HUES64 (cell line): ENCODE measurements at regions not wholly inside any gene's neighbourhood (a gene's known extent, or its start where the extent isn't known, plus 50 kb on each side); places are given as distances from the start of the nearest gene placed in this dataset.
"Not testable (repeated sequence)": the region's sequence is repeated elsewhere in the genome, so short reads cannot be mapped to it uniquely, and the experiment has no call there.

Source experiments
- H3K27ac ChIP-seq: 2 replicates; pipeline ENCODE4 v1.7.0; 2013; ENCODE audit warnings: low read depth, low read length, inconsistent platforms
- H3K27me3 ChIP-seq: 2 replicates; pipeline ENCODE4 v1.6.1; 2013; ENCODE audit warnings: mild to moderate bottlenecking, low read length; ENCODE audit not compliant: insufficient read depth
- H3K36me3 ChIP-seq: 2 replicates; pipeline ENCODE4 v1.6.1; 2013; ENCODE audit warnings: mild to moderate bottlenecking, low read length; ENCODE audit not compliant: insufficient read depth
- H3K4me1 ChIP-seq: 2 replicates; pipeline ENCODE4 v1.6.1; 2013; ENCODE audit warnings: mild to moderate bottlenecking, low read length, moderate library complexity; ENCODE audit not compliant: insufficient read depth
- H3K4me3 ChIP-seq: 2 replicates; pipeline ENCODE4 v1.5.1; 2013; ENCODE audit warnings: mild to moderate bottlenecking, low read length, moderate library complexity
- H3K9ac ChIP-seq: 2 replicates; pipeline ENCODE4 v1.6.1; 2013; ENCODE audit warnings: mild to moderate bottlenecking, low read depth, low read length
- H3K9me3 ChIP-seq: 2 replicates; pipeline ENCODE4 v1.6.1; 2013; ENCODE audit warnings: low read depth, low read length; ENCODE audit not compliant: insufficient read depth
- WGBS: fragments of 150-250, 120-280 bp; methylation state at CpG from one replicate; pipeline ENCODE4 v1.1.7; 2013; ENCODE audit warnings: missing lambda C conversion rate; 5-methylcytosine and 5-hydroxymethylcytosine counted together

DNA sequence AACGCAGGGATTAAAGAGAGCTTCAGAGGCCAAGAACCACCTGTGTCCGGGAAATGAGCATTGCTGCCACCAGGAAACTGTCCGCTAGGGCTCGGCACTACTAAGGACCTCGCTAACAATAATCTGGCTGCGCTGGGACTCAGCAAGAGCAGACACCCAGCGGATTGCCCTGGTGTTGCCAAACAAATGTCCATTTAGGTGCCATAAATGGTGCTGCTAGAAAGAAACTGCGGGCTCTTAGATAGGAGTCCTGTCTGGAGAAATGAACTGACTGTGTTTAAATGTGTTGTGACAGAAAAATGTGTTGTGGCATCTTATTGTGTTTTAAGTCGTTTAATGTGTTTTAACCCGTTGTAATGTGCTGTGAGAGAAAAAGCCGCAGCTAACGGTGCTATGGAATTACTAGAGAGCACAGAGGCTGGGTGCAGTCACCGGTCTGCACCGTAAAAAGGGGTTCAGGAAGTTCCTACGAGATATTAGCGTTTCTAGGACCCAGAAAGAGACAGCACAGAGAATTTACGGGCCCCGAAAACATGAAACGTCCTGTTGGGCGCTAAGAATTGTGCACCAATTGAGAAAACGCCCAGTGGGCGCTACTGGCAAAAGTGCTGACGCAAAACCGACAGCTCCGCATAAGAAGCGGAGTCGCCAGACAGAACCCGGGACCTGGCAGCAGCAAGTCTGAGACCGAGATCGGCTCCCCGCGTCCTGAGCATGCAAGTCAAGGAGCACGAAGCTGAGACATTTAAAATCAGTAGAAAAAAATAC is 90.6 kb downstream of the ANXA2R start:
- Histone ChIP-seq H3K36me3 (no peaks in the 10 kb centered on the region), H3K9ac (no peak overlapping the region), H3K9me3 (peaks cover 15% of the 10 kb centered on the region), H3K27me3 (no peaks in the 10 kb centered on the region), H3K4me3 (no peak overlapping the region), H3K27ac (no peak overlapping the region), H3K4me1 (0 out of 2 replicates have a peak, but pooled peaks cover 4% of the 10 kb centered on the region)
- WGBS, result 95% methylated on average over 32 of the region's 33 CpGs

DNA sequence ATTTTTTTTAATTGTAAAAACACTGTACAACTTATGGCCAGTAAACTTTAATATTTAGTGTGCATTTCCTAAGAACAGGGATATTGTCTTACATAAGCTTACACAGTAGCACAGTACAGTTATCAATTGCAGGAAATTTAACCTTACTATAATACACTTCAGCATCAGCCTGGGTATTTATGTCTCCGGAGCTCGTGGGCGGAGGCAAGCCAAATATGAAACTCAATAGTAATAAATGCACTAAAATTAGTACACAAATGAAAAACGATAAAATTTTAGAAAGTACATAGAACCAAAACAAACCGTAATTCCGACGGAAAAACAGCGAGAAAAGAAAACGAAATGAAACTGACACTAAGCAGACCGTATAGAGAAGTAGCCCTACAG is 91.2 kb downstream of the ANXA2R start:
- Histone ChIP-seq H3K27me3 (no peaks in the 10 kb centered on the region), H3K27ac (no peak overlapping the region), H3K9ac (no peak overlapping the region), H3K4me3 (no peak overlapping the region), H3K9me3 (peaks cover 15% of the 10 kb centered on the region), H3K4me1 (0 out of 2 replicates have a peak, but pooled peaks cover 4% of the 10 kb centered on the region), H3K36me3 (no peaks in the 10 kb centered on the region)
- WGBS, result 97% methylated on average over 10 of the region's 10 CpGs

DNA sequence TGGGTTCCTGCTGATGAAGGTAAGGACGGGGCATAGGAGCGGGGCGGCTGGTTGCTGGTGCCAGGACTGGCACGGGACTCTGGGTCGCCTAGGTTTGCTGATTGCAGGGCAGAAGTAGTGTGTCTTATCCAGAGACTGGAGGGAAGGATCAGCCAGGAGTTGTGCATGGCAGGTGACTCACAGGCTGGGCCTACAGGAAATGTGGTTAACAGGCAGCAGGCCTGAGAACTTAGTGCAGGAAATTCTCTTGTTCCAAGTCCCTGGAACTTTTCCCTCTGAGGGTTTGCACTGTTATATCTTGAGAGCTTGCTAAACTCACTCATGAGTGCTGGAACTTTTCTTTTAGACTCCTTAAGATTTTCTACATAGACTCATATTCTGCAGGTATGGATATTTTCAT is 95.1 kb downstream of the ANXA2R start:
- Histone ChIP-seq H3K9ac (no peak overlapping the region), H3K36me3 (no peaks in the 10 kb centered on the region), H3K27me3 (no peaks in the 10 kb centered on the region), H3K27ac (no peak overlapping the region), H3K4me3 (no peak overlapping the region), H3K9me3 (no peaks in the 10 kb centered on the region), H3K4me1 (no peaks in the 10 kb centered on the region)
- 96% methylated on average over 5 of the region's 5 CpGs for WGBS

DNA sequence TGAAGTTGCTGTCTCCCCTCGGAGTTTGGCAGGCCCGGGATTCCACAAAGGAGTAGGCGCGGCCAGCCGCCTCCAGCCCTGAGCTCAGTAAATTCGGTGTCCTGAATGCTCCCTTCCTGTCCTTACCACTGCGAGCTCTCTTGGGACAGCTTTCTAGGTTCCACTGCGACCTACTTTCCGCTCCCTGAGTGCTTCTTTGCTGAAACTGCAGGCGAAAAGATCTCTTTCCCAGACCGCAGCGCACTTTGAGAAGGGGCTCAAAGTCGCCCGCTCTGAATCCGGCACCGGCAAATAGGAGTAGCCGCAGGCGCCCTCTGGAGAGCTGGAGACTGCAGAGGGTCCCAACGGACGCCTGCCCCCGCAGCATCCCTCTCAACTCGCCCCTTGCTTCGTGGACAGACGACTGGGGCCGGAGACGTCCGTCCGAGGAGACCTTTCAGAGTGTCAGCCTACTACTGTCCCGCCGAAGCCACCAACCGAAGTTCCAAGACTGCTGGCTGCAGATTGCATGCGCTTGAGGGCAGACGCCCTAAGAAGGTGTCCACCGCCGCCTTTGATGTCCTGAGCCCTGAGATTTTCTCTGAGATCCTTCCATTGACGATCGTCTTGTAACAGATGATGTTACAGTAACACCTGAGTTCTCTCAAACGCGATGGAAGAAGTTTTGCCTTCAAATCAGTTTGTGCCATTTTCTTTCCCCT is 96.0 kb downstream of the ANXA2R start:
- 85% methylated on average over 39 of the region's 39 CpGs for WGBS
- Histone ChIP-seq H3K36me3 (no peaks in the 10 kb centered on the region), H3K9me3 (no peaks in the 10 kb centered on the region), H3K4me3 (peak overlapping the region; percentile 24), H3K27me3 (no peaks in the 10 kb centered on the region), H3K27ac (no peak overlapping the region), H3K9ac (no peak overlapping the region), H3K4me1 (no peaks in the 10 kb centered on the region)

DNA sequence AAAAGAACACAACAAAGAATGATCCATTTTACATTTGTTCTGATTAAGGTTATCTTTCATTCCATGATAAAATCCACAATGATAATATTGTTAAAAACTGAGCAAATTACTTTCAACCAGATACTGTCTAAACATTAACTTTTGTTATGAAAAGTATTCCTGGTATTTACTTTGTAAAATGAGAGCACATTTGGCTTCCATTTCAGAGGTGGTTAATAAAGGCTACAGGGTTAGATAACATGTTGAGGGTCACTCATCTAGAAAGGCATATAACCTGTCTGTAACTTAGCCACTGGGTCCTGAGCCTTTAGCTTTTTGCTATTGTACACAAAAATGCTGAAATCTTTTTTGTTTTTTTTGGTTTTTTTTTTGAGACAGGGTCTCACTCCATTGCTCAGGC is 99.3 kb downstream of the ANXA2R start:
- no peak overlapping the region for H3K9ac ChIP-seq
- H3K36me3 ChIP-seq, result no peaks in the 10 kb centered on the region
- no peaks in the 10 kb centered on the region for H3K4me1 ChIP-seq
- H3K27ac ChIP-seq, result no peak overlapping the region
- no peaks in the 10 kb centered on the region for H3K27me3 ChIP-seq
- H3K9me3 ChIP-seq, result no peaks in the 10 kb centered on the region
- H3K4me3 ChIP-seq, result no peak overlapping the region

DNA sequence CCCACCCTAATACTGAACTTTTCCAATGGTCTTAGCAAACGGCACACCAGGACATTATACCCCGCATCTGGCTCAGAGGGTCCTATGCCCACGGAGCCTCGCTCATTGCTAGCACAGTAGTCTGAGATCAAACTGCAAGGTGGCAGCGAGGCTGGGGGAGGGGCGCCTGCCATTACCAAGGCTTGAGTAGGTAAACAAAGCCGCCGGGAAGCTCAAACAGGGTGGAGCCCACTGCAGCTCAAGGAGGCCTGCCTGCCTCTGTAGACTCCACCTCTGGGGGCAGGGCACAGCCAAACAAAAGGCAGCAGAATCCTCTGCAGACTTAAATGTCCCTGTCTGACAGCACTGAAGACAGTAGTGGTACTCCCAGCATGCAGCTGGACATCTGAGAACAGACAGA is 108.1 kb downstream of the ANXA2R start:
- not testable (repeated sequence) for H3K36me3 ChIP-seq, H3K4me1 ChIP-seq, H3K4me3 ChIP-seq, H3K27ac ChIP-seq, H3K9ac ChIP-seq, H3K9me3 ChIP-seq, H3K27me3 ChIP-seq
- WGBS, result 94% methylated on average over 8 of the region's 8 CpGs

DNA sequence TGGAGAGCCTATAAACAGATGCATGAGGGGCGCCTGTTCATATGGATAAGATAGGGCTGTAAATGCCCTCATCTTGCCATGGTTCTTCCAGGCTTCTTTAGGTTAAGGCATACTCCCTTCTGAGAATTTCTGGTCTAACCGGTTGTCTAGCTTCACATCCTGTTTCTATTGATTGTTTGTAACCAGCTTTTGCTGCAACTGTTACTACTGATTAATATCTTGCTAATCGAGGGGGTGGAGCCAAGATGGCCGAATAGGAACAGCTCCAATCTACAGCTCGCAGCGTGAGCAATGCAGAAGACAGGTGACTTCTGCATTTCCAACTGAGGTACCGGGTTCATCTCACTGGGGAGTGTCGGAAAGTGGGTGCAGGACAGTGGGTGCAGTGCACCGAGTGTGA is 108.7 kb downstream of the ANXA2R start:
- H3K36me3 ChIP-seq, H3K4me3 ChIP-seq, H3K4me1 ChIP-seq, H3K9ac ChIP-seq, H3K9me3 ChIP-seq, H3K27me3 ChIP-seq, H3K27ac ChIP-seq: not testable (repeated sequence)
- 96% methylated on average over 9 of the region's 9 CpGs for WGBS

DNA sequence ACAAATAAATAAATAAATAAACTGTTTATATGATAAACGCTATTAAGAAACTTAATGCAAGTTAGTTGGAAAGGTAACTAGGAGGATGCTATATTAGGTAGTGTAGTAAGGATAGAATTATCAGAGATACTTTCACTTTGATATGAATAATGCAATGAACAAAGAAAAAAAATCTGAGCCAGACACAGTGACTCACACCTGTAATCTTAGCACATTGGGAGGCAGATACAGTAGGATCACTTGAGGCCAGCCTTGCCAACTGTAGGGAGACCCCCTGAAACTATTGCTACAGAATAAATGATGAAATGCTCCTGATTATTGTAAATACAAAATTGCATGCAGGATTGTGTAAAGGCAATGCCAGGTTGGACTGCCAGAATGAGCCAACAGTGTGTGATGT is 109.2 kb downstream of the ANXA2R start:
- no peaks in the 10 kb centered on the region for H3K4me1 ChIP-seq
- H3K27me3 ChIP-seq, result no peaks in the 10 kb centered on the region
- H3K27ac ChIP-seq, result no peak overlapping the region
- H3K4me3 ChIP-seq, result no peak overlapping the region
- H3K9ac ChIP-seq, result no peak overlapping the region
- peaks cover 9% of the 10 kb centered on the region; the same call in 1 of the 2 replicates for H3K9me3 ChIP-seq
- WGBS, result 86% methylated on average over 1 of the region's 1 CpG
- no peaks in the 10 kb centered on the region for H3K36me3 ChIP-seq

DNA sequence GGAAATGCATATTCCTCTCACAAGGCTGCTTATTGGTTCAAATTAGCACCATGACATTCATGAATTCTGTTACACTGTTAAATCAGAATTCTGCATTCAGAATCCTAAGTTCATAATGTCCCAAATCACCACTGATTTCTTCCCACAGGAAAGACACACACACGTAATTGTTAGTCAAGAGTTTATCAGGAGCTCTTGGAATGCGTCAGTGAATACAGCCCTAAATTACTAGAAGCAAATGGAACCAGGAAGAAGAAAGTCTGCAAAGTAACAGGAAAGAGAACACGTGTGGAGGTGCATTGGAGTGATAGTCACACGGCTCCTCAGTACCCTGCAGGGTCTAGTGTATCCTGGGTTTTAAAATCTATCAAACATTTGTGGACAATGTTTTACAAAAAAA is 110.2 kb downstream of the ANXA2R start:
- Histone ChIP-seq H3K9me3 (peaks cover 9% of the 10 kb centered on the region; the same call in 1 of the 2 replicates), H3K36me3 (no peaks in the 10 kb centered on the region), H3K9ac (no peak overlapping the region), H3K27me3 (no peaks in the 10 kb centered on the region), H3K27ac (no peak overlapping the region), H3K4me1 (no peaks in the 10 kb centered on the region), H3K4me3 (no peak overlapping the region)
- 62% methylated on average over 4 of the region's 4 CpGs for WGBS

DNA sequence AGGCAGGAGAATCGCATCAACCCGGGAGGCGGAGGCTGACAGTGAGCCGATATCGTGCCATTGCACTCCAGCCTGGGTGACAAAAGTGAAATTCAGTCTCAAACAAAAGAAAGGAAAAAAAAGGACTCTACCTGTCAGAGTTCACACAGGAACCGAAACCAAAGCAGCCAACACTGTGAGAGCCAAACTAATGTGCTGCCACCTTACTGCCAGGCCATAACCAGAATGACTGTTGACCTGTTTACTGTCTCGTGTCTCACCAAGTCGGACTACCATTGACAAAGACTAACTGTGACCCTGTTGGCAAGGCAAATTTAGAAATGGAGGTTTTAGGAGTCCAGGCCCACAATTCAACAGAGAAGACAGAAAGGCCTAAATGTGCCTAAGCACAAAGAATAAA is 112.4 kb downstream of the ANXA2R start:
- 97% methylated on average over 8 of the region's 8 CpGs for whole genome bisulfite sequencing

DNA sequence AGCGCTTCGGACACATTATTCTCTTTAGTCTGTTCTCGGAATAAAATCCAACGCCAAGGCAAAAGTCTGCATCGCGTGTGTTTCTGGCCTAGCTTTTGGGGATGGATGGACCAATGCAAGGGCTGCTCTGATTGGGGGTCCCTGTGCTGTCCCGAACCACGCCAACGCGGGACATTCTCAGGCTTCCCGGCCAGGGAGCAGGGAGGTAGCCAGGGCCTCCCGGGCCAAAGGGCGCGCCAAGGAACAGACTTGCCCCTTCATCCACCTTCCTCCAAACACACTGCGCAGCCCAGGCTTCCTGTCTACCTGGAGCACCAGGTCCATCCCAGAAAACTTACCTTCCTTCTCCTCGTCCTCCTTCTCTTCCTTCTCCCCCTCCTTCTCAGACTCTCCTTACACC is 113.0 kb upstream of the SELENOP start:
- 95% methylated on average over 16 of the region's 16 CpGs for WGBS
- H3K9me3 ChIP-seq, result no peaks in the 10 kb centered on the region

More for the DNA sequence above, 112.4 kb downstream of the ANXA2R start:
- H3K36me3 ChIP-seq, result no peaks in the 10 kb centered on the region
- no peak overlapping the region for H3K4me3 ChIP-seq
- H3K4me1 ChIP-seq, result no peaks in the 10 kb centered on the region
- H3K9ac ChIP-seq, result no peak overlapping the region
- H3K27ac ChIP-seq, result no peak overlapping the region
- no peaks in the 10 kb centered on the region for H3K27me3 ChIP-seq
- H3K9me3 ChIP-seq, result peaks cover 9% of the 10 kb centered on the region; the same call in 1 of the 2 replicates

More for the DNA sequence above, 113.0 kb upstream of the SELENOP start:
- Histone ChIP-seq H3K4me3 (no peak overlapping the region), H3K27ac (no peak overlapping the region), H3K4me1 (no peaks in the 10 kb centered on the region), H3K9ac (no peak overlapping the region), H3K36me3 (no peaks in the 10 kb centered on the region), H3K27me3 (no peaks in the 10 kb centered on the region)
